HG03108 (cell line): ENCODE measurements at regions not wholly inside any gene's neighbourhood (a gene's known extent, or its start where the extent isn't known, plus 50 kb on each side); places are given as distances from the start of the nearest gene placed in this dataset.

ENCODE experiments used
- ATAC-seq: cut with Tn5 transposase; IDR thresholded peaks from one replicate; pipeline ENCODE4 v1.9.1; 2021; ENCODE audit warnings: moderate library complexity; ENCODE audit not compliant: unreplicated experiment

GRCh38 chr6:143621876-143622605 lies 55.7 kb upstream of the PHACTR2 start:
- no peak for ATAC-seq

GRCh38 chr6:143621159-143621873 lies 56.4 kb upstream of the PHACTR2 start:
- ATAC-seq, result no peak

- ATAC-seq, result no peak
Observed at GRCh38 chr6:143620447-143620846, 57.3 kb upstream of the PHACTR2 start.

GRCh38 chr6:143619824-143620401 lies 57.9 kb upstream of the PHACTR2 start:
- ATAC-seq, result no peak

GRCh38 chr6:143616741-143617140 lies 61.0 kb upstream of the PHACTR2 start:
- no peak for ATAC-seq

- no peak for ATAC-seq
Observed at GRCh38 chr6:143615785-143616184, 62.0 kb upstream of the PHACTR2 start.

DNA sequence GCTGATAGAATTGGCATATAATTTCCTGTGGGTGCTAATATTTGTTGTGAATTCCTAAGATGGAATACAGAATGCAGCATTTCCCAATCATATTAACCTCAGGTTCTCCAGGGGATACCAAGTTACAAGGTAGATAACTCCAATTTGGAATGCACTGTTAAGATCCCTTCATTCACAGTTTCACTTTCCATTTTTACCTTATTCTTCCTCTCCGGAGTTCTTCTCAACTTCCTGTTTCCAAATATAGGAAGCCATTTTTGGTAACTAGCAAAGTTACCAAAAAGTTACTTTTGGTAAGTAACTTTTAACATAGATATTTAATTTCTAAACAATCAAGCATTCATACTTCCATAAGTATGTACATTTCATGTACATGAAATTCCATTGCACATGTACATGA lies 63.5 kb upstream of the PHACTR2 start:
- no peak for ATAC-seq

GRCh38 chr6:143613749-143614148 lies 64.0 kb upstream of the PHACTR2 start:
- no peak for ATAC-seq

GRCh38 chr6:143612186-143612585 lies 65.6 kb upstream of the PHACTR2 start:
- ATAC-seq, result no peak

- ATAC-seq, result no peak
Observed at GRCh38 chr6:143611580-143611979, 66.2 kb upstream of the PHACTR2 start.

GRCh38 chr6:143609972-143610371 lies 67.8 kb upstream of the PHACTR2 start:
- ATAC-seq, result no peak

- no peak for ATAC-seq
Observed at GRCh38 chr6:143609501-143609900, 68.3 kb upstream of the PHACTR2 start.

DNA sequence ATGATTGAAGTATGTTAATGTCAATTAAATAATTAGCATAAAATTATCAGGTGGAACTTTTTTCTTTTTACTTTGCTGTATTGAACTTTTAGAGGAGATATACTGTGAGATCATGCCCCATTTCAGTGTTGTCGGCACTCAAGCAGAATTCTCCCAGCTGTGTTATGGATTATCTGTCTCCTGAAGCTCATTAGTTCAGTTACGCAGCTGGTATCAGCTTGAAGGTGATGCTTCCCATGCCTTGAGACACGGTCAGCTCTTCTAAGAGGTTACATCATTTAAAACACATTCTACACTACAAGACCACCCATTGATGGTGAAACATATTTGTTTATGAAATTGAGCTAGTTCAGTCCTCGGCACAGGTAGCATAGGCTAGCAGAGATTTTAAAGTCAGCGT lies 68.9 kb upstream of the PHACTR2 start:
- ATAC-seq, result no peak

GRCh38 chr6:143607974-143608373 lies 69.8 kb upstream of the PHACTR2 start:
- no peak for ATAC-seq

GRCh38 chr6:143607168-143607567 lies 70.6 kb upstream of the PHACTR2 start:
- ATAC-seq, result no peak

GRCh38 chr6:143605906-143606521 lies 71.8 kb upstream of the PHACTR2 start:
- no peak for ATAC-seq

- no peak for ATAC-seq
Observed at GRCh38 chr6:143603455-143603854, 74.3 kb upstream of the PHACTR2 start.

- no peak for ATAC-seq
Observed at GRCh38 chr6:143601504-143601903, 76.3 kb upstream of the PHACTR2 start.

DNA sequence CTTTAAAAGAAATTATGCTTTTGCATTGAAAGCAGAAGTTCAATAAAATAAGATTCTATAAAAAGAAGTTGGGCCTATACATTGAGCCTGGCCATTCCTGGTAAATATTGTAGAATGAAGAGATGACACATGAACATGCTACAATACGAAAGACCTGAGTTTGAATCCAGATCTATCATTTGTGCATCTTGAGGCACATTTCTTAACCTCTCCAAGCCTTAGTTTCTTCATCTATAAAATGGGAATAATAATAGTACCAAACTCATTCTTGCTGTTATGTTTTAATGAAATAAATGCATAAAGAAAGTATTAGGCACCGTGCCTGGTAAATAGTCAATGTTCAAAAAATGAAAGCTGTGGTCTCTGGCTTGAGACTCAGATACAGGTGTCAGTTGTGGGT lies 76.9 kb upstream of the PHACTR2 start:
- no peak for ATAC-seq

DNA sequence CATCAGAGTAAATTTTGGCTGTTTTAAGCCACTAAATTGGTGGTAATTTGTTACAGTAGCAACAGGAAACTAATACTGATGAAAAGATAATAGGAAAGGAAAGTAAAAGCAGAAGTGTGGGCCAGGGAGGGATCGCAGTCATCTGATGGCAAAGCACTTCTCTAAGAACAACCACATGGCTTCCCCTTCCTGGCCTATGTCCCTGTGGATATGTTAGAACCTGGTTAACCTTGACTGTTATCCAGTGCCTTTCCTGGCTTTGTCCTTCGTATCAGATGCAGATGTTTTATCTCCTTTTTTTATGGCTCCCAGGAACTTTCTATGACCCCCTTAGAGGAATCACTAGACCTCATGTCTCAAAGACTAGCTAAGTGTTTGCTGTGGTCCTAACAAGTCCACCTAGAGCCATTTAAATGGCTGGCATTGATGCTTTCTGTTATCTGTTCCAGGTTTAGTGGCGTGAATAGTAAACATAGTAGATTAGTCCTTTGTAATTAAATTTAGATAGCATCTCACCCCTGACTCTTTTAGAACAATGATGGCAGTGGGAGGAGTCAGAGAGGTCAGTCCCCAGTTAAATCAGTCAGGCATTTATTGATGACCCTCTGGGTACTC lies 79.2 kb upstream of the PHACTR2 start:
- no peak for ATAC-seq

- ATAC-seq, result no peak
Observed at GRCh38 chr6:143596866-143597265, 80.9 kb upstream of the PHACTR2 start.
